ENCODE measurements at regions not wholly inside any gene's neighbourhood (a gene's known extent, or its start where the extent isn't known, plus 50 kb on each side); places are given as distances from the start of the nearest gene placed in this dataset.
A peak's percentile ranks its signal among the peaks of the same experiment; 100 is the strongest.

DNA sequence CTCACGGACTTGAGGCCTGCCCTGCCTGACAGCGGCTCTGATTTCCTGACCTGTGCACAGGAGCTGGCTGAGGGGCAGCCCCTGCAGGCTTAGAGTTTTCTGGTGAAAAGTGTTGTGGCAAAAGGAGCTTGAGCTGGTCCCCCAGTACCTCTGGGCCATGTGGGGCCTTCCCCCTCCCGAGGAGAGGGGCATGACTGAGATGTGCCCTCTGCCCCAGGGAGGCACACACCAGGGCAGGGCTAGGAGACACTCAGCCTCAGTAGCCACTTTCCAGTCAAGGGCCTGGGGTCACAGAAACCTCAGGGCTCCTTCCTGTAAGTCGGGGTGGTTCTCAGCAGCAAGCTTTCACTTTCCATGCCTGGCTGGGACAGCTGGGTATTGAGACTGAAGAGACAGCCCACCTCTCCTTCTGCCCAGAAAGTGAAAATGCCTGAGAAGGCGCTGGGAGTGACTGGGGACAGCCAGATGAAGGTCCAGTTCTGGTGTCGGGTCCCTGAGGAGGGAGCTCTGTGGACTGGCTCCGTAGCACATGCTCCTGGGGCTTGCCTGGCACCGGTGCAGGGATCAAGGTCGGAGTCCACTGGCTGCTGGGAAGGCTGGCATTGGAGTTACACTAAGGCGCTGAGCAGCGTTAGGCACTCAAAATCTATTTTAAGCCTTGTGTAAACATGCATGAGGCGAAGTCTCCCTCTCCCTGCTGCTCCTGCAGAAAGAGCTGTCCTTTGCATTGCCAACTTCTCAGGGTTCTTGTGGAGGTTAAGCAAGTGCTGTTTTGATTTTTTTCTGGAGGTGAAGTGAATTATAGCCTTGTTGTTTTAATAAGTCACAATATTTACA lies 394.9 kb downstream of the GADD45G start:
- H3K4me3 ChIP-seq: peak overlapping the region in 1 of 2 donors; percentile 17
- no peaks in the 10 kb centered on the region for H3K9me3 ChIP-seq
- DNase-seq: peak in 3 of 4 donors; percentile 65 to 85 (median 82)
- no peaks in the 10 kb centered on the region for H3K36me3 ChIP-seq
- intact Hi-C loops (cut with DNase I): no loop called here
- peak; percentile 91 for ATAC-seq
- H3K4me1 ChIP-seq: peaks cover 19 to 61% of the 10 kb centered on the region in 2 donors
- TF ChIP-seq, protein P1, sequence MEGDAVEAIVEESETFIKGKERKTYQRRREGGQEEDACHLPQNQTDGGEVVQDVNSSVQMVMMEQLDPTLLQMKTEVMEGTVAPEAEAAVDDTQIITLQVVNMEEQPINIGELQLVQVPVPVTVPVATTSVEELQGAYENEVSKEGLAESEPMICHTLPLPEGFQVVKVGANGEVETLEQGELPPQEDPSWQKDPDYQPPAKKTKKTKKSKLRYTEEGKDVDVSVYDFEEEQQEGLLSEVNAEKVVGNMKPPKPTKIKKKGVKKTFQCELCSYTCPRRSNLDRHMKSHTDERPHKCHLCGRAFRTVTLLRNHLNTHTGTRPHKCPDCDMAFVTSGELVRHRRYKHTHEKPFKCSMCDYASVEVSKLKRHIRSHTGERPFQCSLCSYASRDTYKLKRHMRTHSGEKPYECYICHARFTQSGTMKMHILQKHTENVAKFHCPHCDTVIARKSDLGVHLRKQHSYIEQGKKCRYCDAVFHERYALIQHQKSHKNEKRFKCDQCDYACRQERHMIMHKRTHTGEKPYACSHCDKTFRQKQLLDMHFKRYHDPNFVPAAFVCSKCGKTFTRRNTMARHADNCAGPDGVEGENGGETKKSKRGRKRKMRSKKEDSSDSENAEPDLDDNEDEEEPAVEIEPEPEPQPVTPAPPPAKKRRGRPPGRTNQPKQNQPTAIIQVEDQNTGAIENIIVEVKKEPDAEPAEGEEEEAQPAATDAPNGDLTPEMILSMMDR (IDR thresholded peaks at IDR 0.05): no peak
- peak overlapping the region; percentile 80 to 82 for H3K27ac ChIP-seq
- no peaks in the 10 kb centered on the region for H3K27me3 ChIP-seq

GRCh38 chr9:90000925-90001324 lies 396.1 kb downstream of the GADD45G start:
- no peak overlapping the region for H3K4me3 ChIP-seq
- no peak for DNase-seq

GRCh38 chr9:90001747-90002146 lies 396.9 kb downstream of the GADD45G start:
- no peaks in the 10 kb centered on the region for H3K27me3 ChIP-seq
- peaks cover 19 to 47% of the 10 kb centered on the region in 2 donors for H3K4me1 ChIP-seq
- intact Hi-C loops (cut with DNase I): no loop called here
- TF ChIP-seq, protein P1 (IDR thresholded peaks at IDR 0.05): no peak
- H3K36me3 ChIP-seq: no peaks in the 10 kb centered on the region
- no peaks in the 10 kb centered on the region for H3K9me3 ChIP-seq
- H3K27ac ChIP-seq: peak overlapping the region in 1 of 2 donors; percentile 18
- ATAC-seq (no peak), DNase-seq (no peak)
- H3K4me3 ChIP-seq: no peak overlapping the region

More at GRCh38 chr9:90000925-90001324, 396.1 kb downstream of the GADD45G start:
- H3K4me1 ChIP-seq: peaks cover 19 to 49% of the 10 kb centered on the region in 2 donors
- intact Hi-C loops (cut with DNase I): no loop called here
- no peaks in the 10 kb centered on the region for H3K36me3 ChIP-seq
- TF ChIP-seq, protein P1 (IDR thresholded peaks at IDR 0.05): no peak
- no peaks in the 10 kb centered on the region for H3K27me3 ChIP-seq
- ATAC-seq: no peak
- H3K27ac ChIP-seq: peak overlapping the region in 1 of 2 donors; percentile 80
- no peaks in the 10 kb centered on the region for H3K9me3 ChIP-seq

DNA sequence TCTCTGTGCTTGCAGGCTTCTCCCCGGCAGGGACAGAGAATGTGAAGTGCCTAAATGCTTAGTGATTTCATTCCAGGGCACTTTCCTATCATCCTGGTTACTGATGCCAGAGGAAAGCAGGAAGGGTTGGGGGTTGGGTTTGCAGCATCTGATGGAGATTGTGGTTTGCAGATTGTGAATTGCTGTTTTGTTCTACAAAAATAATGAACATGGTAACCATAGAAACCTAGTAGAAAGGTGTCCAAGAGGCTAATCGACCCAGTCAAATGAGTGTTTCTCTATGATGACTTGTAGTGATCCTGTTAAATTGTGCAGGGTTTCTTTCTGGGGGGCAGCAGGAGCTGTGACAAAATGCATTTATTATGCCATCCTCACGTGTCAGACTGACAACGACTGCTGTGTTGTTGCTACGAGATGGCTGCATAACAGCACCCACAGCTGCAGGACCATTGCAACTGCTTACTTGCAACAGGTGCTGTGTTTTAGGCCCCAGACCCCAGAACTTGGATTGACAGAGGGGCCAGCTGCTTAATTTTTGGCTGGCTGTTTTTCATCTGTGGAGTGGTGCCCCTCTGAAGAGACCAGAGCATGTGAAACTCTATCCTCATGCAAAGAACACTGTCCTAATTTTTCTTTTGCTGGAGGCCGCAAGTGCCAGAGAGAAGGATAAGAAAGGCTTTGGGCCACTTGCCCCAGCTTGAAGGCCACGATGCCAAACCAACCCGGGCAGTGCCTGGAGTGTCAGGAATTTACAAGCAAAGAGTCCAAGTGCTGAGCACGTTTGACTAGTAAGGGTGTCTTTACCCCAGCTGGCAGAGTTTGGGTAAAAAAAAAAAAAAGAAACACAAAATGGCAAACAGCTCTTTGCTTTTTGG lies 397.8 kb downstream of the GADD45G start:
- DNase-seq: no peak
- TF ChIP-seq, protein P1 (IDR thresholded peaks at IDR 0.05): no peak
- H3K4me1 ChIP-seq: peaks cover 19 to 47% of the 10 kb centered on the region in 2 donors
- no peaks in the 10 kb centered on the region for H3K36me3 ChIP-seq
- H3K4me3 ChIP-seq: no peak overlapping the region
- H3K9me3 ChIP-seq: no peaks in the 10 kb centered on the region
- H3K27ac ChIP-seq: no peak overlapping the region
- intact Hi-C loops (cut with DNase I): no loop called here
- no peak for ATAC-seq
- H3K27me3 ChIP-seq: no peaks in the 10 kb centered on the region

DNA sequence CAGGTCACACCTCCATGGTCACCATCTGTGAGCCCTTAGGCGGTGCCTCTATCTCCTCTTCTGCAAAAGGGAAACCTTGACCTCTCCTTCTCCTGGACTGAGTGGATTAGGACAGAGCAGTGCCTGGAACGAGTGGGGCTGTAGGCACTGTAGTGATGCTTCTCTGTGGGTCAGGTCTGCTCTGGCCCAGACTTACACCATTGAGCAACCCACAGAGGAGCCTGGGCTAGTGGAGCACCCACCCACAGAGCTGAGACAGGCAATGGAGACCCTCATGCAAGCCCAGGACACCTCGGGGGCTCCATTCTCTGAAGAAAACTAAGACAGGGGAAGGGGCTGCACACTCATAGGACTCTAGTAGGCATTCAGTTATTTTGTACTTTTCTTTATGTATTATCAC lies 400.6 kb downstream of the GADD45G start:
- Histone ChIP-seq H3K9me3 (no peaks in the 10 kb centered on the region), H3K4me3 (no peak overlapping the region), H3K27me3 (no peaks in the 10 kb centered on the region), H3K27ac (no peak overlapping the region), H3K4me1 (peaks cover 15 to 34% of the 10 kb centered on the region in 2 donors), H3K36me3 (no peaks in the 10 kb centered on the region)
- TF ChIP-seq, protein P1 (IDR thresholded peaks at IDR 0.05): no peak
- no peak for DNase-seq
- intact Hi-C loops (cut with DNase I): no loop called here
- no peak for ATAC-seq
